Hematopoietic multipotent progenitor cell (in vitro differentiated cells): ENCODE measurements at regions not wholly inside any gene's neighbourhood (a gene's known extent, or its start where the extent isn't known, plus 50 kb on each side); places are given as distances from the start of the nearest gene placed in this dataset.

Experiments used
- DNase-seq, 3 donors: peaks; one replicate each; pipeline ENCODE4 v3.0.0-alpha.2; 2011 to 2015; ENCODE audit warnings: low read depth in 2 of 3, low spot score in 2 of 3

DNA sequence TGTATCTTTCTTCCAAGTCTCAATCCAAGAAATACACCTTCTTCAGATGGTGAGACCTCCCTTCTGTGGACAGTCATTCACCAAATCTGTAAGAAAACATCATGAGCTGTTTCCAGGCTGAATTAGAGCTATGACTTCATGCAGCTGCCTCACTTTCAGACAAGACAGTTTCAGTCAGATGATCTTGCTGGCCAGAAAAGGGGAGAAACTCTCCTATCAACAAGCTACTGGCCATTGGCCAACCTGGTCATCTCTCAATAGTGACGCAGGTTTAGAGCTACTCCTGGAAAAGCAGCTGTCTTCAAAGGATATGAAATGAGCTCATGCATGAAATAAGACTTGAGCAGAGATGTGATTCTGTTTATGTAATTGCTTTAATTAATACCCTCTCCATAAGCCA is 69.6 kb upstream of the NDP start:
- DNase-seq = no peak

DNA sequence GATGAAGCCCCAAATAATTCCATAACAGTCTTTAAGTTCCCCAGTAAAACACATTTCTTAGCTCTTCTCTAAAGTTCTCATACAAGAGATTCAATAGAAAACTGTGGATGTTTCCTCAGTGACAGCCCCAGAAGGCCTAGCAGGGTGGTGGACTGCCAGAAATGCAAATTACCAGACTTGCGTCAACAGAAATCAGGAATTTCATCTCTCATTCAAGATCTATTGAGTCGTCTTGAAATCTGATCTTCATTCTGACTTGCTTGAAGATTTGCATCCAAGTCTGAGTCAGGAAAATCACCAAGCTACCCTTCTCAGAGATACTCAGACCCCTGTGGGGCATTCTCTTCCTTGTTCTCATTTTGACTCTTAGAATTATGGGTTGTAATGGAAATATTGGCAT is 68.9 kb upstream of the NDP start:
- DNase-seq = no peak

- no peak for DNase-seq
Measured at GRCh38 chrX:44040406-44040805, 67.2 kb upstream of the NDP start.

GRCh38 chrX:44039556-44039955 is 66.4 kb upstream of the NDP start:
- DNase-seq = no peak

GRCh38 chrX:44036336-44036735 is 63.1 kb upstream of the NDP start:
- DNase-seq = no peak

GRCh38 chrX:44035571-44035970 is 62.4 kb upstream of the NDP start:
- no peak for DNase-seq

DNA sequence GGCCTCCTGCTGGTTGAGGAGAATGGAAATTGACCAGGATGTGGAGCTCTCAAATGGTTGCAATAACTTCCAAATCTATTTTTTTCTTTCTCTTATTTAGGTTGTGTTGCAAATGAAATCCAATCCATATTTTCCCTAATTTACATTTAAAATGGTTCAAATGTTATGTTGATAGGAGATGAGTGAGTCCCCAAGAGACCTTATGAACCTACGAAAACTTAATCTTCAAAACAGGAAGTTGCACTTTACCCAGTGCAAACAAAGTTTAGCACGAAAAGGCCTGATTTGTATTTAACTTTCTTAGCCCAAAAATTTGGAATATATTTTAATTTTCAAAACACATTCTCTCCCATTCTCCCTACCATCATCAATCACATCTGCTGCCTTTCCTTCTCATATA is 59.3 kb upstream of the NDP start:
- no peak for DNase-seq

DNA sequence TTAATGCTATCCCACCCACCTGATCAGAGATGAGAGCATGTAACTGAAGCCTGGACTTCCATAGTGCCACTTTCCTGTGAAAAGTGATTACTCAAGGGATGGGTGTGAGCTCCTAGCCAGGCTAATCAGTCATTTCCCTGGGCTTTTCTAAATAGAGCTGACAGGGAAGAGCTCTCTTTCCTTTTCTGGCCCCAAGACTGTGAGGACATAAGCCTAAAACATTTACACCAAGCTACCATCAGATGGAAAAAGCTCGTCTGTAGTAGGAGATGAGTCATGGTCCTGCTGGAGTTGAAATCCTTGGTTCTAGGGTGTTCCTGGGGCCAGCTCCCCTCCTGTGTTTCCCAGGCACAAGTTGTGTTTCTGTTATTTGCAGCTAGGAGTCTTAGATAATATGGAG is 52.4 kb upstream of the NDP start:
- DNase-seq = no peak
